Thymus (tissue), 11 donors: ENCODE measurements at regions not wholly inside any gene's neighbourhood (a gene's known extent, or its start where the extent isn't known, plus 50 kb on each side); places are given as distances from the start of the nearest gene placed in this dataset.

Experiments used
- DNase-seq, 9 donors: peaks; one replicate each; pipeline ENCODE4 v3.0.0-alpha.2; 2013; ENCODE audit warnings: low spot score in 9 of 9, low read depth in 6 of 9, missing footprints in 1 of 9
- H3K27ac ChIP-seq, 2 donors: one replicate each; pipeline ENCODE4 v1.5.1; 2013; ENCODE audit warnings: control low read depth in 1 of 2, low read depth in 1 of 2, low read length in 1 of 2, mild to moderate bottlenecking in 1 of 2, moderate library complexity in 1 of 2
- H3K27me3 ChIP-seq, 2 donors: one replicate each; pipeline ENCODE4 v1.5.1; 2013; ENCODE audit warnings: low read length in 1 of 2; ENCODE audit not compliant: control insufficient read depth in 2 of 2, insufficient read depth in 1 of 2
- H3K36me3 ChIP-seq, 2 donors: one replicate each; pipeline ENCODE4 v1.5.1; 2013; ENCODE audit warnings: low read length in 1 of 2, mild to moderate bottlenecking in 1 of 2, moderate library complexity in 1 of 2; ENCODE audit not compliant: control insufficient read depth in 2 of 2, insufficient read depth in 2 of 2
- H3K4me1 ChIP-seq, 2 donors: one replicate each; pipeline ENCODE4 v1.5.1; 2013; ENCODE audit warnings: low read length in 2 of 2; ENCODE audit not compliant: control insufficient read depth in 2 of 2, insufficient read depth in 2 of 2
- H3K4me3 ChIP-seq, 2 donors: one replicate each; pipeline ENCODE4 v1.5.1; 2013; ENCODE audit warnings: low read length in 2 of 2, control low read depth in 1 of 2, mild to moderate bottlenecking in 1 of 2
- H3K9me3 ChIP-seq, 2 donors: one replicate each; pipeline ENCODE4 v1.5.1; 2013; ENCODE audit warnings: low read length in 1 of 2, mild to moderate bottlenecking in 1 of 2; ENCODE audit not compliant: control insufficient read depth in 2 of 2, insufficient read depth in 1 of 2
- WGBS: extraction: QIAGEN DNeasy Blood & Tissue Kit; methylation state at CpG from one replicate; pipeline ENCODE4 v1.1.7; 2013; 5-methylcytosine and 5-hydroxymethylcytosine counted together
- donor health status: healthy.

DNA sequence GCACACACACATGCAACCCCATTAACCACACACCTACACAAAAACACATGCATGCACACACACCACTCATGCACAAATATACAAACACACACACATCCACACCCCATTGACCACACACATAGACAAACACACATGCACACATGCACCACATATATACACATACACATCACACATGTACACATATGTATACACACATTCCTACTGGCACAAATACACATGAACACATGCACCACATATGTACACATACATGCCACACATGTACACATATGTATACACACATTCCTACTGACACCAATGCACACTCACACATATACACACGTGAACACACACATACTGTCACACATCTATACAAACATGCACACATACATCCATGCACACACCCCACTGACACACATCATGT, 212.5 kb upstream of the PPP2R2D start:
- no peak for DNase-seq
- no peaks in the 10 kb centered on the region for H3K4me1 ChIP-seq

DNA sequence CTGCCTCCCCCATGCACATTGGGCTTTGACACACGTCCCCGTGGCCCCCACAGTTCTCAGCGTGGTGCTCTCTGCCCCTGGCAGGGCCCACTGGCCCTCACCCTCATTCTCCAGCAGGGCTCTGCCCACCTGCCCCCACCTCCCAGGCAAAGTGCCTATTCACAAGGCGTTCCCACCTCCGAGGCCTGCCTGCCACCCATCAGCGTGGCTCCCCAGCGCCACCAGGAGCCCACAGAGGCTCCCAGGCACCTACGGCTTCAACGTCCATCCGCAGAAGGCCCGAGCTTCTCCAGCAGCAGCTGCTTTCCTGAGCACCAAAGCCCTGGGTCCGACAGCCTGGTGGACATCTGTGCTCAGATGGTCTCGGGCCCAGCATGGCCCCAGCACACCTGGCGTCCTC, 211.8 kb upstream of the PPP2R2D start:
- Histone ChIP-seq H3K36me3 (no peaks in the 10 kb centered on the region), H3K4me1 (no peaks in the 10 kb centered on the region), H3K27me3 (peaks cover 0 to 2% of the 10 kb centered on the region in 2 donors), H3K4me3 (no peak overlapping the region), H3K27ac (no peak overlapping the region), H3K9me3 (no peaks in the 10 kb centered on the region)
- 61% methylated on average over 14 of the region's 14 CpGs for WGBS
- no peak for DNase-seq

More for the DNA sequence above, 212.5 kb upstream of the PPP2R2D start:
- WGBS: 96% methylated on average over 1 of the region's 1 CpG
- Histone ChIP-seq H3K27me3 (peaks cover 0 to 2% of the 10 kb centered on the region in 2 donors), H3K9me3 (no peaks in the 10 kb centered on the region), H3K36me3 (no peaks in the 10 kb centered on the region), H3K4me3 (no peak overlapping the region), H3K27ac (no peak overlapping the region)

DNA sequence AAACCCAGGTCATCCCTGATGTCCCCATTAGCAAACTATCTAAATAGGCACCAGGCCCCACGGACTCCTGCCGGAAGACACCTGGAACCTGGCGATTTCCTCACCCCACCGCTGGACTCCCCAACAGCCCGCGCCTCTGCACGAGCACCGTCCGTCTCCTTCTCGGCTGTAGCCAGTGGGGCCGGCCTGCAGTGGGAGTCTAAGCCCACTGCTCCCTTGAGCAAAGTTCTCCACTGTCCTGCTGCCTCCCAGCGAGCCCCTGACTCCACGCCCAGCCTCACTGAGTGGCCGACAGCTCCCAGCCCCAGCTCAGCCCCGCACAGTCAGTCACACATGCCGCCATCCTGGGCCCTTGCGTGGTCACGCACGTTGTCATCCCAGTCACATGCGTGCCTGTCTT, 211.3 kb upstream of the PPP2R2D start:
- Histone ChIP-seq H3K27me3 (peaks cover 0 to 2% of the 10 kb centered on the region in 2 donors), H3K9me3 (no peaks in the 10 kb centered on the region), H3K27ac (no peak overlapping the region), H3K4me3 (no peak overlapping the region), H3K4me1 (no peaks in the 10 kb centered on the region), H3K36me3 (no peaks in the 10 kb centered on the region)
- 93% methylated on average over 20 of the region's 20 CpGs for WGBS
- no peak for DNase-seq

DNA sequence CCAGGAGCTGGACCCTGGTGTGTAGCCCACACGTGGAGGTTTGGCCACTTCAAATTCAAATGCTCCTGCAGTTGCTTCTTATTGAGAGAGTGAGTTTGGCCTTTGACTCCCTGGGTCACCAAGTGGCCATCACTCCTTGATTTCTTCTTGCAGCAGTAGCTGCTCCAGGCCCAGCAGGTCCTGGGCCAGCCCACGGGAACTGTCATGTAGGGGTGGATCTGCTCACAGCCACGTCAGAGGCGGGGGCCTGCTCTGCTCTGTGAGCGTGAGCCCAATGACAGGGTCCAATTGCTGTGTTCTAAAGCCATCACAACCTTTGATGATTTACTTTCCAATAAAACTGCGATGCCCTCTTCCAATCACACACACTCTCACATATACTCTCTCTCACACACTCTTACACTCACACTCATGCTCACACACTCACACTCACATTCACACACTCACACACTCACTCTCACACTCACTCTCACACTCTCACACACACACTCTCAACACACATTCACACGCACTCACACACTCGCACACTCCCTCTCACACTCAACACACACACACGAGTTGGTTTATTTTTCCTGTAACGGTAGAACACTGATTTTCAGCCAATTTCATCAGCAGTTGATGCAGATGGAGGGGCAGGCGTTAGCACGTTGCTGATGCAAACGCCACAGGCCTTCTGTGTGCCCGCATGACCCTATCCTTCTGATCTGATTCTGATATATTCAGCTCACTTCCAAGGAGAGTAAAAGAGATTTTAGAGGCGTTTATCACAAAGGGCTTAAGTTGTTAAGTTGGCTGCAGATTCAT, 210.7 kb upstream of the PPP2R2D start:
- H3K36me3 ChIP-seq: no peaks in the 10 kb centered on the region
- H3K27ac ChIP-seq: no peak overlapping the region
- 91% methylated on average over 15 of the region's 15 CpGs for WGBS
- peaks cover 0 to 2% of the 10 kb centered on the region in 2 donors for H3K27me3 ChIP-seq
- no peaks in the 10 kb centered on the region for H3K9me3 ChIP-seq
- no peaks in the 10 kb centered on the region for H3K4me1 ChIP-seq
- no peak for DNase-seq
- H3K4me3 ChIP-seq: no peak overlapping the region

DNA sequence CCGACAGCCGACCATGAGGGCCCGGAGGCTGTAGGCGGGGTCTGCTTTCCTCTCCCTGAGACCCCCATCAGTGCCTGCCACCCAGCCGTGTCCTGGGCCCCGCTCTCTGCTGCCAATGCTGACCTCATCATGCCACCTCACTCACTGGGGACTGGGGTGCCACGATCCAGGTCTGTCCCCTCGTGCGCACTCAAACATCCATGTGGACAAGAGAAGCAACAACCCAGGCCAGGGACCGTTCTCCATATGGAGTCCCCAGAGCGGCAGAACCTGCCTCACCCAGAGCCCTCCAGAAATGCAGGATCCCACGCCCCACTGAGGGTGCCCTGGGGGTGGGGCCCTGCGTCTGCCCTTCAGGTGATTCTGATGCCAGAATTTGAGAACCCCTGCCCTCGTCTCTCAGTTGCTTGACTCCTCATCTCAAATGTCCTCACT, 210.0 kb upstream of the PPP2R2D start:
- no peaks in the 10 kb centered on the region for H3K27me3 ChIP-seq
- no peaks in the 10 kb centered on the region for H3K36me3 ChIP-seq
- no peak overlapping the region for H3K27ac ChIP-seq
- 91% methylated on average over 14 of the region's 14 CpGs for whole genome bisulfite sequencing
- H3K9me3 ChIP-seq: no peaks in the 10 kb centered on the region
- DNase-seq: no peak
- H3K4me1 ChIP-seq: no peaks in the 10 kb centered on the region
- H3K4me3 ChIP-seq: no peak overlapping the region

DNA sequence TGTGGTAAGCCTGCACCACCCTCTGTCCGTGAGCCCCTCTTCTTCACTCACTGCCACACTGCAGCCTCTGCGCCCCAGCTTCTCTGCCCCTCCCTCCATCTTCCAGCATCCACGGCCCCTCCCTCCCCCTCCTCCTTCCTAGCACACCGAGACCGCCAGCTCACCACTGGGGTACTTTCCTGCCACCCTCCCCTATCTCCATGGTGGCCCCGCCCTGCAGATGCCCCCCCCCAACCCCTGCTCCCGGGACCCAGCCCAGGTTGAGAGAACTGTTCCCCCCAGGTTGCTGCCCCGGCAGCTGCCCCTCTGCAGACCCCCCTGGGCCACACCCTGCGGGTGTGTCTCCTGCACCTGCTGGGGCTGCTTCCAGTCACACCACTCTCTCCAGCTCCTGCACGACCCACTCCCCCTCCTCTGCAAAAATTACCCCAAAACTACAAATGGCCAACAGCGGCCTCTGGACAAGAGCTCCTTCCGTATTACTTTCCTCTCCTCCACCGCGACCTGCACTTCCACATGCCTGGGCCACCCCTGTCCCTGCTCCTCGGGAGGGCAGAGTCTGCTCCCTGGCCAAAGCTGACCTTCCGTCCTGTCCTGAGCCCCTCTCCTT, 209.2 kb upstream of the PPP2R2D start:
- Histone ChIP-seq H3K9me3 (no peaks in the 10 kb centered on the region), H3K36me3 (no peaks in the 10 kb centered on the region), H3K27me3 (no peaks in the 10 kb centered on the region), H3K4me1 (no peaks in the 10 kb centered on the region), H3K4me3 (no peak overlapping the region), H3K27ac (no peak overlapping the region)
- DNase-seq: no peak
- 84% methylated on average over 16 of the region's 16 CpGs for WGBS

DNA sequence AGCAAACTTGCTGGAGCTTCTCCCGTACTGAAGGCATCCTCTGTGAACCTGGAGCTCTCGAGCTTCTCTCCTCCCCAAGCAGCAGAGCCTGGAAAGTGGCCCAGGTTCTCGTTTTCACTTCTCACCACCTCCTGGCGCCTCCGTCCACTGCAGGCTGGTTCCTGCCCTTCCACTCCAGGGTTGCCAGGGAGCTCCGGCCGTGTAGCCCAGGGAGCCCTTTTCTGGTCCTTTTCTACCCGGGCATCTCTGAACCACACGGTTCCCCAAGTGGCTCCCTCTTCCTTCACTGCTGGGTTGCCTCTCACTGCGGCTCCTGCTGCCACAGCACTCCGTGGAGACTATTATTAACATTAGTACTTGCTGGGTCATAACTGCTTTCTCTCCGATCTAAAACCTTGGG, 208.6 kb upstream of the PPP2R2D start:
- Histone ChIP-seq H3K36me3 (no peaks in the 10 kb centered on the region), H3K4me3 (no peak overlapping the region), H3K4me1 (no peaks in the 10 kb centered on the region), H3K27ac (no peak overlapping the region), H3K9me3 (no peaks in the 10 kb centered on the region), H3K27me3 (no peaks in the 10 kb centered on the region)
- WGBS: 81% methylated on average over 12 of the region's 12 CpGs
- DNase-seq: no peak

DNA sequence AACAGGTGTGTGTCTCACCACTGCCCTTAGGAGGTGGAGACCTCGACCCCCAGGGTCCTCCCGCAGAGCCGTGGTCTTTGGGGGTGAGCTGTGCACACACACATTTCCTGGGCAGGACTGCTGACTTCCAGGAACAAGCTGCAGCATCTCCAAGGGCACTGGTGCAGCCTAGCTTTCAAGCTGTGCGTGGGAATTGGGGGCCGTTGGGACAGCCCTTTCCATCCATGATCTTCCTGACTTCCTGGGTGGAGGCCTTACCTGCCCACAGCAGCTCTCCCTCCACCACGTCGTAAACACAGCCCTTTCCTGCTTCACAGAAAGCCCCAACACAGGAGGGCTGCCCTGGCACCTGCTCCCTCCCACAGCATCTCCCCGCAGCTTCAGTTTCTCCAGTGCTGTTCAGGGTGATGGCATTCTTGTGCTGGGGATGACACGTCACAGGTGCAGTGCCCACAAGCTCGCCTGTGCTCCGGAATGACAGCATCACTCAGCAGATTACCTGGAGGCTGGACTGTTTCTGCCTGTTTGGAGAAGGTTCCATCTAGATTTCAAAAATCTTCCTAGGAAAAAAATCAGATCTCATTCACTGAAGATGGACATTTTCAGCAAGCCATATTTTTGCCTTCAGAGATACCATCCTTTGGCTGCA, 208.0 kb upstream of the PPP2R2D start:
- H3K27me3 ChIP-seq: no peaks in the 10 kb centered on the region
- no peak overlapping the region for H3K27ac ChIP-seq
- H3K4me3 ChIP-seq: no peak overlapping the region
- H3K4me1 ChIP-seq: no peaks in the 10 kb centered on the region
- no peaks in the 10 kb centered on the region for H3K9me3 ChIP-seq
- WGBS: 72% methylated on average over 11 of the region's 11 CpGs
- no peaks in the 10 kb centered on the region for H3K36me3 ChIP-seq
- no peak for DNase-seq

DNA sequence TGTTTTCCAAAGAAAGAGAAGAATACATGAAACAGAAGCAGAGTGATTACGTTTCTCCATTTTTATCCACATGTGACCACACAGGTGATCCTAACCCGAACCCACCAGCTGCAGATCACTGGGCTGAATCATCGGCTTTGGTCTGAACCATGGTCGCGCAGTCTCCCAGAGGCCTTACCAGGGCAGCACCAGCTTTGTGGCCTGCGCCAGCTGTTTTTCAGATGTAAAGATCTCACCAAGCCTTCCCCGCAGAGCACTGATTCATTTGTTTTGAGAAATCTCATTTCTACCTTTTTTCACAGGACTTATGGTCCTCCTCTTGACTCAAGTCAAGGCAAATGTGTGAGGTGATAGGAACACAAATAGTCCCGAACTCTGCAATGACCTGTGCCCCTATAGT, 207.0 kb upstream of the PPP2R2D start:
- no peak overlapping the region for H3K27ac ChIP-seq
- H3K9me3 ChIP-seq: no peaks in the 10 kb centered on the region
- WGBS: 90% methylated on average over 8 of the region's 8 CpGs
- DNase-seq: no peak
- H3K4me1 ChIP-seq: no peaks in the 10 kb centered on the region
- no peaks in the 10 kb centered on the region for H3K36me3 ChIP-seq
- no peaks in the 10 kb centered on the region for H3K27me3 ChIP-seq
- H3K4me3 ChIP-seq: no peak overlapping the region
